ENCODE measurements at regions not wholly inside any gene's neighbourhood (a gene's known extent, or its start where the extent isn't known, plus 50 kb on each side); places are given as distances from the start of the nearest gene placed in this dataset.

DNA sequence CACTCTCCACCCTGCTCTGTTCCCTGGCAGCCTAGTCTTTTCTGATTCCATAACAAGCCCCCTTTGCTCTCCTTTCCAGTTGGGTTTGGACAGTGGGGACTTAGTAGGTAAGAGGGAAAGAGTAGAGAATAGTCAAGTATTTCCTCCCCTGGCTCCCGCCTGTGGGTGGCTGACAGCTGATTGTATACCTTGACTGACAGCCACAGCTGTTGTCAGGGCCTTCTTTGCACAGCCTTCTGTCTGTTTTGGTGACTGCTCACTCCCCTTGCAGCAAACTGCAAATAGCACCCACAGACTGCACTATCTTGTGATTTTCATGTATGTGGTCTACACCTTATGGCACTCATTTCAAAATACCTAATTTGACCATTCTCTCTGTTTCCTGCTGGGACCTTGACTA is 486.3 kb downstream of the ACTR3B start:
- no peak for DNase-seq

DNA sequence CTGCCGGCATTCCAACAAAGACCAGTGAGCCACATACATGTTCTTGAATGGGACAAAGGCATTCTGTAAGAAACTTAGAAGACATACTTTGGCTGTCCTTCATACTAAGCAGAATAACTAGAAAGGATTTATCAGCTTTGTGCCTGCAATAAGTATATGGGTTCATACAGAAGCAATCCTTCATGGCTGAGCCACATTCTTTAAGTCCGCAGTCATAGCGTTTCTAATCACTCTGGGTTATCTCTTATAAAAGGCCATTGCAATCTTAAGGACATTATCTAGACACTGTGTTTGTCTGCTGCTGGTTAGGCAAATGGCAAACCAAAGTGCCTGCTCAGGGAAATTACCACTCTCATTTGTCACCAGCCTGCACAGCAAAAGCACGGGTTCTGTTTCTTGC is 488.4 kb downstream of the ACTR3B start:
- DNase-seq, result no peak

GRCh38 chr7:153258686-153259085 is 499.1 kb downstream of the ACTR3B start:
- no peak for DNase-seq

DNA sequence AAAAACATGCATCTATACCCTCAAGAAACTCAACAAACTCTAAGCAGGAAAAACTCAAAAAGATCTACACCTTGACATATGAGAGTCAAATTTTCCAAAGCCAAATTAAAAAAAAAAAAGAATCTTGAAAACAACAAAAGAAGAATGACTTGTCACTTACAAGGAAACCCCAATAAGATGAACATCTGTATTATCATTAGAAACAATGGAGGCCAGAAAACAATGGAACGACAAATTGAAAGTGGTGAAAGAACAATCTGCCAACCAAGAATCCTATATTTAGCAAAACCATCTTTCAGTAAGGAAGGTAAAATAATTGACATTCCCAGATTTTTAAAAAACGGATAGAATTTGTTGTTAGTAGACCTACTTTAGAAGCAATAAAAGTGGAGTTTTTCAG is 516.8 kb downstream of the ACTR3B start:
- no peak for DNase-seq

GRCh38 chr7:153286763-153287162 is 527.2 kb downstream of the ACTR3B start:
- no peak for DNase-seq

DNA sequence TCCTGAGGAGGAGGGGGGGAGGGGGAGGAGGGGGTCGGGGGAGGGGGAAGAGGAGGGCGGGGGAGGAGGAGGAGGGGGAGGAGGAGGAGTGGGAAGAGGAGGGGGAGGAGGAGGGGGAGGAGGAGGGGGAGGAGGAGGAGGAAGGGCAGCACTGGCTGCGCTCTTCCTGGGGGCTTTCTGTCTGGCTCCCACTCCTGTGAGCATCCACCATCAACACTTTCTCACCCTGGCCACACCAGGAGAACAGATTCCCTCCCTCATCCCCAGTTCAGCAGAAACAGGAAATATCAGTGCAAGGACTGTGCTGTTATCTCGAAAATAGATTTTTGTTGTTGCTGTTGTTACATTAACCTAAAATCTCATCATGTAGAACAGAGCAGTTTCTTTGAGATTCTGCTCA is 530.5 kb downstream of the ACTR3B start:
- no peak for DNase-seq

GRCh38 chr7:153297141-153297540 is 537.6 kb downstream of the ACTR3B start:
- DNase-seq, result no peak

GRCh38 chr7:153301936-153302335 is 542.4 kb downstream of the ACTR3B start:
- no peak for DNase-seq

- no peak for DNase-seq
Measured at GRCh38 chr7:153320005-153320404, 560.5 kb downstream of the ACTR3B start.

- no peak for DNase-seq
Measured at GRCh38 chr7:153320681-153321080, 561.1 kb downstream of the ACTR3B start.

GRCh38 chr7:153322991-153323390 is 563.4 kb downstream of the ACTR3B start:
- DNase-seq, result no peak

DNA sequence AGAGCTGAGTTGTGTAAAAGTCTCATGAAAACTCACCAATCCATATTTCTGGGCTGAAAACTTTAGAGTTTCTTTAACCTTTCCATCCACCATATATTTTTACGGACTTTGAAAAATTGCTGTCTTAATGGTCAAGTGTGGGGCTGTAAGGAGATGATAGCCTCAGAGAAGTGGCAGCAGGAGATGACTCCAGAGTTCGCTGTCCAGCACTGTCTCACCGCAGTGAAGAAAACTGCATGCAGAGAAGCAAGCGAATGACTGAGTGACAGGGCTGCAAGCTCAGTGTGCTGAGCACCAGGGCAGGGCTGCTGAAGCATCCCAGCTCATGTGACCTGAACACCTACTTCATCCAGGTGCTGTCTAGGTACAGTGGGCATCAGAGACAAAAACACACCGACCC is 564.5 kb downstream of the ACTR3B start:
- no peak for DNase-seq

GRCh38 chr7:153327683-153328082 is 568.1 kb downstream of the ACTR3B start:
- no peak for DNase-seq

GRCh38 chr7:153331427-153331826 is 571.9 kb downstream of the ACTR3B start:
- no peak for DNase-seq

GRCh38 chr7:153354071-153354470 is 594.5 kb downstream of the ACTR3B start:
- DNase-seq, result no peak

- DNase-seq, result no peak
Measured at GRCh38 chr7:153370092-153370491, 610.5 kb downstream of the ACTR3B start.

DNA sequence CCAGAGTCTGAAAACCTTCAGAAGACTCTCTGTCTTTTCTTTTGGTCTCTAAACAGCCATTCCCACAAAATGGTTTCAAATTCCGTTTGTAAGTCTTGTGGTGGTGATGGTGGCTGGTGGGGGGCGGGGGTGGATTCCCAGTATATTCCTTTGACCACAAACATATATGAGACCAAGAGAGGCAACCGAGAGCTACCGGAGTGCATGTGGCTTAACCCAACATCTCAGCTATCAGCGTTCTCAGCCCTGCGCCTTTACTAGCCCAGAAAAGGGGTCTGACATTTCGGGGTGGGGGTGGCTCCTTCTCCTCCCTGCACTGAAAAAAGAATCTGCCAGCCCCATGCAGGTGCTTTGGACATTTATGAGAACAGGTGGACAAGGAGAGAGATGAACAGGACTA is 621.1 kb downstream of the ACTR3B start:
- no peak for DNase-seq

DNA sequence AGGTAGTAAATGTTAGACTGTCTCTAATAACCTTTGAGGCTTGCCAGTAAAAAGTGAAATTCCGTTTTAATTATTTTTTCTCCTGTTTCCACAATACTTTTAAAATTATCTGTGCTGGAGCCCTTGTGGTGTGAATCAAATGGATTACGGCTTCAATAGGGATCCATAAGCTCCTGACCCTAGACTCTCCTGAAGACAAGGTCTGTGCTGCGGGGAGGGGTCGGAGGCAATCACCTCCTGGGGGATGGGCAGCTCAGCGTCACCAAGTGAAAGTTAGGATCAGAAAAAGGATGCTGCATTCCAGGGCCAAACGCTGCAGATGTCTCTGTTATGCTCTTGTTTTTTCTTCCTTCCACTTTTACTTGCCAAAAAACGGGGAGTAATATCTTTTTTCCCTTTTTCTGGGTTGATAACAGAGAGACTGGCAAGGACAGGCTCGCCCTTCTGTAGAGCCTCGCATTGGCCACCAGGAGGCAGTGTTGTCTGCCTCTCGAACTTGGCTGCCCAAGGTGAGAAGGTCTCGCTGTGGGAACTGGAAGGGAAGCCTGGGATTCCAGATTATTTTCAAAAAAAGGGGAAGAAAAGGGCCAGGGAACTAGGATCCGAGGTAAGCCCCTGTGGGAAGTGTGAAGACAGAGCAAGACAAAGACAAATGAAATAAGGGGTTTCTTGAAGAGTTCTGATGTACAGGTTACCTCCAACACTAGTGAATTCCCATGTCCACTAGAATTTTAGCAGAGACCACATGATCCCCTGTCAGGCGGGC is 621.9 kb downstream of the ACTR3B start:
- peak; percentile 47 for DNase-seq

DNA sequence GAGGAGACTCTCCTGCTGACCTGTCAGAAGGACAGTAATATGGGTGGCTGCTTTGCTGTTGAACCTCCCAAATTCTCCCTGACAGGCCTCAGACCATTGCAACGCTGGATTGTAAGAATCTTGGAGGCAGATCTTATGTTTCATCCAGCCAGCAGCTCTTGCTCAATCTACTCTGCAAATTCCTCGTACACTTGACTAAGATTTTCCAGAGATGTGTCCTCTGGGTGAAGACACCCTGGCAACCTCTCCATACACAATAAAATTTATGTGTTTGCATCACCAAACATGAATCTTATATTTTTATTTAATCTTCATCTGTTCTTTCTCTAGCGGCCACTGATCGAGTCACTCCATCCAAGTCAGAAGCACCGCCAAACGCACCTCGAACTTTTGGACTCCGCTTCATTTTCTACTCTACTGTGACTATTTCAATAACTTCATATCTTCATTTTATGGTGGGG is 623.1 kb downstream of the ACTR3B start:
- DNase-seq, result no peak

GRCh38 chr7:153383781-153384180 is 624.2 kb downstream of the ACTR3B start:
- DNase-seq, result no peak

GRCh38 chr7:153385502-153385901 is 626.0 kb downstream of the ACTR3B start:
- DNase-seq, result no peak

- no peak for DNase-seq
Measured at GRCh38 chr7:153386556-153386955, 627.0 kb downstream of the ACTR3B start.

GRCh38 chr7:153388611-153389010 is 629.1 kb downstream of the ACTR3B start:
- DNase-seq, result no peak

DNA sequence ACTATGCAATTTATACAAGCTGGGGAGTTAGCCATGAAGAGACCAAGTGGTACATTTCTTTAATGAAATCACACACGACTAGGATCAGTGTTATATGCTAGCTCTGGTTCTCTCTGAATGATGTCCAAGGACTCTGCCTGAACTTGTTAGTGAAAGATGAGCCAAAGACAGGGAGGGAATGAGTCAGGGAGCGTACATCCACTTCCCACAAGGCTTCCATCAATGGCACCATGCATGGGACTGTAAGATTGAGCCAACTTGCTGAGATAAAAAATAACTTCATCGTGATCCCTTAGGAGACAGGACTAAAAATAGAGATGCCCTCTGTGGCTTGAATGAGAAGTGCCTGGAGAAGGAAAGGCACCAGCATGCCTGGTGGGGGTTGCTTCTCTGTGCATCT is 629.7 kb downstream of the ACTR3B start:
- DNase-seq, result no peak

DNA sequence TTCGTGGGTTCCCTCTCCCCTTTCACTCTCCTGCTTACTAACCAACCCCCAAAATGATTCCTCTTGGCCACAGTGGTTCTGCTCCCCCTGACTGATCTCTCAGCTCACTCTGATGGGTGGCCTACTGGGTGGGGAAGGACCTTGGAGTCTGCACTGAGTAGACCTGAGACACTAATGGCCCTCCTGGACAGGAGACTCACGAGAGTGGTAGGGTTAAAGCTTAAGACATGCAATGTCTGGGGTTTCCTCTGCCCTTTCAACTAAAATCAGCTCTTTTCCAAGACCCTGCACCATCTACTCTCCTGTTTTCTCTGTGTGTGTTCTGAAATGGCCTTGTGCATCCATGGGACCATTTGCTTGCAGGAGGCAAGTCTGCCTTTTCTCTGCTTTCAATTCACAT is 631.4 kb downstream of the ACTR3B start:
- no peak for DNase-seq
